ENCODE measurements at regions not wholly inside any gene's neighbourhood (a gene's known extent, or its start where the extent isn't known, plus 50 kb on each side); places are given as distances from the start of the nearest gene placed in this dataset.
A peak's percentile ranks its signal among the peaks of the same experiment; 100 is the strongest.
"Not testable (repeated sequence)": the region's sequence is repeated elsewhere in the genome, so short reads cannot be mapped to it uniquely, and the experiment has no call there.

- in situ Hi-C loops (cut with HindIII; ENCODE audit: low pct_unique_long_range_greater_than_20kb, low sequenced_read_pairs), result no loop called here
- no peak for DNase-seq (ENCODE audit: low read depth in 1 of 2, low spot score in 1 of 2)
- no peak for TF ChIP-seq JUND (IDR thresholded peaks at IDR 0.05; ENCODE audit: low read depth)
Measured at GRCh38 chr7:54917613-54918391, 101.0 kb upstream of the EGFR start.

GRCh38 chr7:54921116-54921515 lies 97.7 kb upstream of the EGFR start:
- in situ Hi-C loops (cut with HindIII; ENCODE audit: low pct_unique_long_range_greater_than_20kb, low sequenced_read_pairs), result no loop called here
- no peak for TF ChIP-seq JUND (IDR thresholded peaks at IDR 0.05; ENCODE audit: low read depth)
- DNase-seq (ENCODE audit: low read depth in 1 of 2, low spot score in 1 of 2), result no peak

GRCh38 chr7:54931532-54931931 lies 87.3 kb upstream of the EGFR start:
- TF ChIP-seq JUND (IDR thresholded peaks at IDR 0.05; ENCODE audit: low read depth), result no peak
- in situ Hi-C loops (cut with HindIII; ENCODE audit: low pct_unique_long_range_greater_than_20kb, low sequenced_read_pairs), result no loop called here
- no peak for DNase-seq (ENCODE audit: low read depth in 1 of 2, low spot score in 1 of 2)

DNA sequence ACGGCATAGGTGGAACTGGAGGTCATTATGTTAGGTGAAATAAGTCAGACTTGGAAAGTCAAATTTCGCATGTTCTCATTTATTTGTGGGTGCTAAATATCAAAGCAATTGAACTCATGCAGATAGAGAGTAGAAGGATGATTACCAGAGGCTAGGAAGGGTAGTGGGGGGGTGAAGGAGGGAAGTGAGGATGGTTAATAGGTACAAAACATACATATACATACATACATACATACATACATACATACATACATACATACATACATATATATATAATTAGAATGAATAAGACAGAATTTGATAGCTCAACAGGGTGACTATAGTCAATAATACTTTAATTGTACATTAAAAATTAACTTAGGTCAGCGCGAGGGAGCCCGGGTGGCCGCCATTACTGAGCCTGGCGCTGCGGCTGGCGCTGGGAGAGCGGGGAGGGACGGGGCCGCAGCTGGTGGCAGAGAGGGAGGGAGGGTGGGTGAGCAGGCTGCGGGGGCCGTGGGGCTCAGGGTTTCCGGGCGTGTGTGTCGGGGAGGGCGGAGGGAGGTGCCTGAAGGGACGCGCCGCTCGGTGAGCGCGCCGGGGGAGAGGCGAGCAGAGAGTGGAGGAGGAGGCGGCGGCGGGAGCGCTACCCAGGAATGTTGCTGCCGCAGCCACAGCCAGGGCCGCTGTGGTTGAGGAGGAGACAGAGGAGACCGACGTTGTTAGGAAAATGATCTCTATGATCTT lies 85.8 kb upstream of the EGFR start:
- peak in 1 of 2 experiments; percentile 64 for DNase-seq (ENCODE audit: low read depth in 1 of 2, low spot score in 1 of 2)
- no peak for TF ChIP-seq JUND (IDR thresholded peaks at IDR 0.05; ENCODE audit: low read depth)
- in situ Hi-C loops (cut with HindIII; ENCODE audit: low pct_unique_long_range_greater_than_20kb, low sequenced_read_pairs), result no loop called here

GRCh38 chr7:54933643-54934042 lies 85.2 kb upstream of the EGFR start:
- no peak for TF ChIP-seq JUND (IDR thresholded peaks at IDR 0.05; ENCODE audit: low read depth)
- DNase-seq (ENCODE audit: low read depth in 1 of 2, low spot score in 1 of 2), result no peak
- in situ Hi-C loops (cut with HindIII; ENCODE audit: low pct_unique_long_range_greater_than_20kb, low sequenced_read_pairs), result no loop called here

- peak in 1 of 2 experiments; percentile 60 for DNase-seq (ENCODE audit: low read depth in 1 of 2, low spot score in 1 of 2)
- in situ Hi-C loops (cut with HindIII; ENCODE audit: low pct_unique_long_range_greater_than_20kb, low sequenced_read_pairs), result no loop called here
- TF ChIP-seq JUND (IDR thresholded peaks at IDR 0.05; ENCODE audit: low read depth), result no peak
Measured at GRCh38 chr7:54940748-54941147, 78.1 kb upstream of the EGFR start.

DNA sequence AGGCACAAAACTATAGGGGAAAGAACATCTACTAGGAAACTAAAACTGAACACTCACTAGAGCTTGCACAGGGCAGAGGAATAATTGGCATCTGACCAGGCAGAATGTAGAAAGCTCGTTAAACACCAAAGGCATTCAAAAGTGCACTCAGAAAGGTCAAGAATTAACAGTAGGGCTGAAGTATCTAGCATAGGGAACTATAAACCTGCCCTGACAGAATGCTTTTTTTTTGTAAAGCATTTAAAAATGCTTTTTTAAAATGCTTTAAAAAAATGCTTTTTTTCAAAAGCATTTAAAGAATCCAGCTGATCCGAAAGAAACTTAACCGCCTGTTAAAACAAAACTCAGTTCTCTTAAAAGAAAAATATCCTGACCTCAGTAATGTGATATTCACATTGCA lies 74.6 kb upstream of the EGFR start:
- peak in 1 of 2 experiments; percentile 48 for DNase-seq (ENCODE audit: low read depth in 1 of 2, low spot score in 1 of 2)
- in situ Hi-C loops (cut with HindIII; ENCODE audit: low pct_unique_long_range_greater_than_20kb, low sequenced_read_pairs), result no loop called here
- TF ChIP-seq JUND (IDR thresholded peaks at IDR 0.05; ENCODE audit: low read depth), result no peak

DNA sequence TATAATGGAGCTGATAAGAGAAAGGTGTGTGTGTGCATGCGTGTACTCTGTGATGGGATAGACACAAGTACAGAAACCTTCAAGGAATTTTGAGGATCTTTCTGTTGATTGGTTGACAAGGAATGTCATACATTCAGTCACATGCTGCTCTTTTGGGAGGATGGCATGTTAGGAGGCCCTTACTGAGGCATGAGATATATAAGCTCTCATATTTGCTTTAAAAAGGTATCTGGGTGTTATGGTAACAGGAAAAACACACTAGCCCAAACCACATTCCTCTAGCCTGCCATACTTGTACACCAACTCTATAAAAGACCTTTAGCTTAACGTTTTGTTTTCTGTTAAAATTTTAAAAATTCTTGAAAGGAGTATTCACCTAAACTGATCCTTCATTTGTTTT lies 72.5 kb upstream of the EGFR start:
- in situ Hi-C loops (cut with HindIII; ENCODE audit: low pct_unique_long_range_greater_than_20kb, low sequenced_read_pairs), result no loop called here
- DNase-seq (ENCODE audit: low read depth in 1 of 2, low spot score in 1 of 2), result peak in 1 of 2 experiments; percentile 73
- no peak for TF ChIP-seq JUND (IDR thresholded peaks at IDR 0.05; ENCODE audit: low read depth)

GRCh38 chr7:54946764-54947163 lies 72.1 kb upstream of the EGFR start:
- no peak for TF ChIP-seq JUND (IDR thresholded peaks at IDR 0.05; ENCODE audit: low read depth)
- in situ Hi-C loops (cut with HindIII; ENCODE audit: low pct_unique_long_range_greater_than_20kb, low sequenced_read_pairs), result no loop called here
- DNase-seq (ENCODE audit: low read depth in 1 of 2, low spot score in 1 of 2), result no peak

- TF ChIP-seq JUND (IDR thresholded peaks at IDR 0.05; ENCODE audit: low read depth), result no peak
- no peak for DNase-seq (ENCODE audit: low read depth in 1 of 2, low spot score in 1 of 2)
- in situ Hi-C loops (cut with HindIII; ENCODE audit: low pct_unique_long_range_greater_than_20kb, low sequenced_read_pairs), result no loop called here
Measured at GRCh38 chr7:54947266-54947665, 71.6 kb upstream of the EGFR start.

DNA sequence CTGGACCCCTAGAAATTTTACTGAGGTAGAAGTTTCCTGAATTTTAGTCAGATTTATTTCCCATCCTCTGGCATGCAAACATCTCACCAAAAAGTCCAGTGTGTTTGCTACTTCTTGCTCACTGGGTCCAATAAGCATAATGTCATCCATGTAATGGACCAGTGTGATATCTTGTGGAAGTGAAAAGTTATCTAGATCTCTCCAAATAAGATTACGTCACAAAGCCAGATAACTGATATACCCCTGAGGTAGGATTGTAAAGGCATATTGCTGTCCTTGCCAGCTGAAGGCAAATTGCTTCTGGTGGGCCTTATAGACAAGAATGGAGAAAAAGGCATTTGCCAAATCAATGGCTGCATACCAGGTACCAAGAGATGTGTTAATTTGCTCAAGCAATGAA lies 69.3 kb upstream of the EGFR start:
- in situ Hi-C loops (cut with HindIII; ENCODE audit: low pct_unique_long_range_greater_than_20kb, low sequenced_read_pairs); DNase-seq (ENCODE audit: low read depth in 1 of 2, low spot score in 1 of 2): not testable (repeated sequence)

DNA sequence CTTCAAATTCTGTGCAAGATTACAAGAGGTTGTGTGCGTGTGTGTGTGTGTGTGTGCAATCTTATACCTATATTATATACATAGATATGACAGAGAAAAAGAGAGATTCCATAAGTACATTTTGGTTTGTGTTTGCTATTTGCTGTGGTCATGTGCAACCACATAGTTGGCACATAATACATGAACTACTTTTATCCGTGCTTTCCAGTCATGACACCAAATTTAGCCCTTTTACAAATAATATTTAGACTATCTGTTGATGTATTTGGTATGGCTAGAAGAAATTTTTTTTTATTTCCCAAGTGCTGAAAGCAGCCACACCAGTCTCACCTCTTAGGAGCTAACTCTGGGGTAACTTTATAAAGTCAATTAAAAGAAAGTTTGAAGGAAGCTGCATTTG lies 63.5 kb upstream of the EGFR start:
- DNase-seq (ENCODE audit: low read depth in 1 of 2, low spot score in 1 of 2), result no peak
- no peak for TF ChIP-seq JUND (IDR thresholded peaks at IDR 0.05; ENCODE audit: low read depth)
- in situ Hi-C loops (cut with HindIII; ENCODE audit: low pct_unique_long_range_greater_than_20kb, low sequenced_read_pairs), result no loop called here

DNA sequence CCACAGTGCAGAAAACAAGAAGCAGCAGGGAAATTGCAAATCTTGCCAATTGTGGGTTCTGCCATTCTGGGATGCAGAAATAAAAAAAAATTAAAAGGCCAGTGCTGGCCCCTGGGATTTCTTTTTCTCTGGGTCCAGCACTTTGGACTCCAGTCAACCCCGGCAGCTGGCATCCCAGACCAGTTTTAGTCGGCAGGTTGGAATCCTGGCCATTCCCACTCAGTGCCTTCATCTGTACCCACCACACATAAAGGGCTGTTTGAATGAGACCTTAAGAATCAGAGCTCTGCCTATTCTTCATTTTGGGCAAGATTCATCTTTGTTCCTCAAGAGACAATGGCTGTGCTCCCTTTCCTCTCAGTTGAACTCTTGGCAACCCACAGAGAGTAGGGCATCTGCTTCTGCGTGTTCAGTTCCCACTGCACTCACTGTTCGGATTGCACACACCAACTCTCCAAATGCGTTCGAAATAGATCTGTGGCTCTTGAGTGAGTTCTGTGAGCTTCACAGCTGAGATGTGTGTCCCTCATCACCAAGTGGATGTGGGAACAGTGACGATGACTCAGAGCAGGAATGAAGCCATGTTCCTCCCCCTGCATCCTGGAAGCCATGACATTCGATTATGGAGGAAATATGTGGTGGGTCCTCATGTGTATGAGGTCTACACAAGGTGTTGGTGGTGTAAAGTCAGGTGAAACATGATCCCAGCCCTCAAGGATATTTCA lies 63.0 kb upstream of the EGFR start:
- DNase-seq (ENCODE audit: low read depth in 1 of 2, low spot score in 1 of 2), result no peak
- TF ChIP-seq JUND (IDR thresholded peaks at IDR 0.05; ENCODE audit: low read depth), result no peak
- in situ Hi-C loops (cut with HindIII; ENCODE audit: low pct_unique_long_range_greater_than_20kb, low sequenced_read_pairs), result no loop called here
